ENCODE measurements at regions not wholly inside any gene's neighbourhood (a gene's known extent, or its start where the extent isn't known, plus 50 kb on each side); places are given as distances from the start of the nearest gene placed in this dataset.

DNA sequence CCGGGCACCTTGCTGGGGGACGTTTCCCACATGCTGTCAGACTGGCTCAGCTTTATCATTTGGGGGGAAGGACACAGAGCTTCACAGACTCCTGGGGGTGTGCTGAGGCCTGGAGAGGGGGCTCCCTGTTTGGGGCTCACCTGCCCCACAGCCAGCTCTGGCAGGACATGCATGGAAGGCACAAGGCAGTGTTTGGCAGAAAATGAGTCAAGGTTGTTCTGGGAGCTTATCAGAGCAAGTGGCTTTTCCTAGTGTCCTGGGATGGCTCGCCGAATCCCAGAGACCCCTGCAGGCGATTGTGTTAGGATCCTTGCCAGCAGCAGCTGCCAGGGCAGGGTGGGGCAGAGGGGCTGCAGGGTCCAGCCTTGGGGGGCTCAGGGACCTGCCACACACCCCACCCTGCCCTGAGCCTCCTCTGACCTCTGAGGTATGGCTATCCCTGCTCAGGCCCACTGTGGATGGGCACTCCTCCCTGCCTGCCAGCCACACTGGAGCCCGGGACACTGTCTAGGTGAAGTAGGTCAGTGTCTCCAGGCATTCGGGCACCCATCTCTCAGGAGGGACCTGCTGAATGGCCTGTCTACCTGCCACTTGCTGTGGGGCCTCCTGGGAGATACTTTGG lies 1323.0 kb downstream of the BRD1 start:
- no peak for TF ChIP-seq POLR2A (IDR thresholded peaks at IDR 0.05)
- TF ChIP-seq, protein P1, sequence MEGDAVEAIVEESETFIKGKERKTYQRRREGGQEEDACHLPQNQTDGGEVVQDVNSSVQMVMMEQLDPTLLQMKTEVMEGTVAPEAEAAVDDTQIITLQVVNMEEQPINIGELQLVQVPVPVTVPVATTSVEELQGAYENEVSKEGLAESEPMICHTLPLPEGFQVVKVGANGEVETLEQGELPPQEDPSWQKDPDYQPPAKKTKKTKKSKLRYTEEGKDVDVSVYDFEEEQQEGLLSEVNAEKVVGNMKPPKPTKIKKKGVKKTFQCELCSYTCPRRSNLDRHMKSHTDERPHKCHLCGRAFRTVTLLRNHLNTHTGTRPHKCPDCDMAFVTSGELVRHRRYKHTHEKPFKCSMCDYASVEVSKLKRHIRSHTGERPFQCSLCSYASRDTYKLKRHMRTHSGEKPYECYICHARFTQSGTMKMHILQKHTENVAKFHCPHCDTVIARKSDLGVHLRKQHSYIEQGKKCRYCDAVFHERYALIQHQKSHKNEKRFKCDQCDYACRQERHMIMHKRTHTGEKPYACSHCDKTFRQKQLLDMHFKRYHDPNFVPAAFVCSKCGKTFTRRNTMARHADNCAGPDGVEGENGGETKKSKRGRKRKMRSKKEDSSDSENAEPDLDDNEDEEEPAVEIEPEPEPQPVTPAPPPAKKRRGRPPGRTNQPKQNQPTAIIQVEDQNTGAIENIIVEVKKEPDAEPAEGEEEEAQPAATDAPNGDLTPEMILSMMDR (IDR thresholded peaks at IDR 0.05): no peak
- no peak for DNase-seq
- Histone ChIP-seq H3K27ac (no peak overlapping the region), H3K36me3 (replicated peaks in 1 of 2) (no peaks in the 10 kb centered on the region), H3K27me3 (no peaks in the 10 kb centered on the region), H3K4me1 (replicated peaks in 1 of 2) (no peaks in the 10 kb centered on the region), H3K4me3 (no peak overlapping the region), H3K9me3 (replicated peaks in 1 of 3) (no peaks in the 10 kb centered on the region)
- 20 to 90% (median 59%) methylated on average over 1 to 7 of the region's 7 CpGs for WGBS, 4 donors
- intact Hi-C loops (cut with DNase I): no loop called here

GRCh38 chr22:48503876-48504275 lies 1323.8 kb downstream of the BRD1 start:
- TF ChIP-seq POLR2A (IDR thresholded peaks at IDR 0.05): no peak
- TF ChIP-seq, protein P1 (IDR thresholded peaks at IDR 0.05): no peak
- H3K4me3 ChIP-seq: no peak overlapping the region
- WGBS, 4 donors: 69 to 85% (median 80%) methylated on average over 9 of the region's 9 CpGs
- H3K9me3 ChIP-seq (replicated peaks in 1 of 3): no peaks in the 10 kb centered on the region
- H3K27ac ChIP-seq: no peak overlapping the region
- no peaks in the 10 kb centered on the region for H3K27me3 ChIP-seq
- no peak for DNase-seq
- no peaks in the 10 kb centered on the region for H3K36me3 ChIP-seq (replicated peaks in 1 of 2)
- H3K4me1 ChIP-seq (replicated peaks in 1 of 2): no peaks in the 10 kb centered on the region
- intact Hi-C loops (cut with DNase I): no loop called here

GRCh38 chr22:48503035-48503625 lies 1324.5 kb downstream of the BRD1 start:
- no peak overlapping the region for H3K4me3 ChIP-seq
- no peaks in the 10 kb centered on the region for H3K27me3 ChIP-seq
- no peak for DNase-seq
- intact Hi-C loops (cut with DNase I): no loop called here
- no peaks in the 10 kb centered on the region for H3K4me1 ChIP-seq (replicated peaks in 1 of 2)
- H3K9me3 ChIP-seq (replicated peaks in 1 of 3): no peaks in the 10 kb centered on the region
- WGBS, 4 donors: 59 to 82% (median 73%) methylated on average over 8 to 13 of the region's 13 CpGs
- H3K36me3 ChIP-seq (replicated peaks in 1 of 2): no peaks in the 10 kb centered on the region
- H3K27ac ChIP-seq: no peak overlapping the region
- no peak for TF ChIP-seq POLR2A (IDR thresholded peaks at IDR 0.05)
- TF ChIP-seq, protein P1 (IDR thresholded peaks at IDR 0.05): no peak

GRCh38 chr22:48501231-48501750 lies 1326.4 kb downstream of the BRD1 start:
- Histone ChIP-seq H3K27ac (no peak overlapping the region), H3K27me3 (no peaks in the 10 kb centered on the region), H3K4me3 (no peak overlapping the region), H3K4me1 (replicated peaks in 1 of 2) (no peaks in the 10 kb centered on the region), H3K36me3 (replicated peaks in 1 of 2) (no peaks in the 10 kb centered on the region), H3K9me3 (replicated peaks in 1 of 3) (no peaks in the 10 kb centered on the region)
- TF ChIP-seq, protein P1 (IDR thresholded peaks at IDR 0.05): no peak
- TF ChIP-seq POLR2A (IDR thresholded peaks at IDR 0.05): no peak
- 78 to 92% (median 90%) methylated on average over 13 to 21 of the region's 21 CpGs for WGBS, 4 donors
- DNase-seq: no peak
- intact Hi-C loops (cut with DNase I): no loop called here

Measured in adrenal gland (tissue), 9 donors.